GM06990 (cell line): ENCODE measurements at regions not wholly inside any gene's neighbourhood (a gene's known extent, or its start where the extent isn't known, plus 50 kb on each side); places are given as distances from the start of the nearest gene placed in this dataset.

Experiments
- DNase-seq: peaks from one replicate; pipeline ENCODE4 v3.0.0-alpha.2; 2011; ENCODE audit not compliant: insufficient read length; ENCODE audit errors: extremely low read depth
- H3K27me3 ChIP-seq: replicated peaks from 2 replicates; pipeline ENCODE4 v1.6.0; 2011; ENCODE audit warnings: low read length; ENCODE audit not compliant: control insufficient read depth, insufficient read depth
- H3K36me3 ChIP-seq: 2 replicates; pipeline ENCODE4 v1.5.1; 2011; ENCODE audit warnings: low read length; ENCODE audit not compliant: control insufficient read depth, insufficient read depth
- H3K4me3 ChIP-seq: replicated peaks from 2 replicates; pipeline ENCODE4 v1.5.1; 2011; ENCODE audit warnings: low read depth, mild to moderate bottlenecking, control low read depth, low read length
- CTCF ChIP-seq: IDR thresholded peaks from 2 replicates; pipeline ENCODE4 v1.5.1; 2011; ENCODE audit warnings: low read length, control low read depth, mild to moderate bottlenecking, inconsistent platforms; ENCODE audit not compliant: insufficient read depth, poor library complexity, severe bottlenecking

GRCh38 chr4:125365731-125366130, 51.0 kb downstream of the FAT4 start:
- no peak for TF ChIP-seq CTCF
- Histone ChIP-seq H3K36me3 (no peaks in the 10 kb centered on the region), H3K4me3 (no peak overlapping the region), H3K27me3 (no peaks in the 10 kb centered on the region)
- no peak for DNase-seq

- Histone ChIP-seq H3K27me3 (no peaks in the 10 kb centered on the region), H3K4me3 (no peak overlapping the region), H3K36me3 (no peaks in the 10 kb centered on the region)
- no peak for TF ChIP-seq CTCF
- no peak for DNase-seq
These were observed 53.4 kb downstream of the FAT4 start for GRCh38 chr4:125368146-125368545.

- Histone ChIP-seq H3K4me3 (no peak overlapping the region), H3K27me3 (no peaks in the 10 kb centered on the region)
These were observed 53.9 kb downstream of the FAT4 start for GRCh38 chr4:125368671-125369081.

GRCh38 chr4:125369098-125369497, 54.3 kb downstream of the FAT4 start:
- Histone ChIP-seq H3K27me3 (no peaks in the 10 kb centered on the region), H3K4me3 (no peak overlapping the region), H3K36me3 (no peaks in the 10 kb centered on the region)
- no peak for TF ChIP-seq CTCF
- no peak for DNase-seq

More at GRCh38 chr4:125368671-125369081, 53.9 kb downstream of the FAT4 start:
- TF ChIP-seq CTCF: no peak
- DNase-seq: no peak
- no peaks in the 10 kb centered on the region for H3K36me3 ChIP-seq

GRCh38 chr4:125370478-125370877, 55.7 kb downstream of the FAT4 start:
- no peak for TF ChIP-seq CTCF
- no peak for DNase-seq
- no peaks in the 10 kb centered on the region for H3K27me3 ChIP-seq
- H3K36me3 ChIP-seq: no peaks in the 10 kb centered on the region
- H3K4me3 ChIP-seq: no peak overlapping the region

GRCh38 chr4:125382995-125383394, 68.2 kb downstream of the FAT4 start:
- Histone ChIP-seq H3K36me3 (no peaks in the 10 kb centered on the region), H3K27me3 (no peaks in the 10 kb centered on the region), H3K4me3 (no peak overlapping the region)
- no peak for DNase-seq
- TF ChIP-seq CTCF: no peak
